H9 (cell line): ENCODE measurements at regions not wholly inside any gene's neighbourhood (a gene's known extent, or its start where the extent isn't known, plus 50 kb on each side); places are given as distances from the start of the nearest gene placed in this dataset.

ENCODE experiments used
- DNase-seq: peaks from one replicate; pipeline ENCODE4 v3.0.0-alpha.2; 2017
- H2AFZ ChIP-seq: one replicate; pipeline ENCODE4 v1.6.1; 2013; ENCODE audit warnings: mild to moderate bottlenecking, low read length, control low read depth, moderate library complexity
- H2AK5ac ChIP-seq: 2 replicates; pipeline ENCODE4 v1.6.1; 2013; ENCODE audit warnings: low read length, control low read depth, mixed read lengths; ENCODE audit not compliant: insufficient read length
- H2BK120ac ChIP-seq: one replicate; pipeline ENCODE4 v1.6.1; 2013; ENCODE audit warnings: low read depth, mild to moderate bottlenecking, low read length, control low read depth, inconsistent platforms; ENCODE audit not compliant: poor library complexity, severe bottlenecking
- H2BK12ac ChIP-seq: 2 replicates; pipeline ENCODE4 v1.6.1; 2013; ENCODE audit warnings: low read length, control low read depth, mixed read lengths, low read depth; ENCODE audit not compliant: insufficient read length
- H2BK15ac ChIP-seq: 2 replicates; pipeline ENCODE4 v1.6.1; 2013; ENCODE audit warnings: low read depth, low read length, control low read depth
- H2BK20ac ChIP-seq: one replicate; pipeline ENCODE4 v1.6.1; 2013; ENCODE audit warnings: low read depth, mild to moderate bottlenecking, low read length, control low read depth, inconsistent platforms; ENCODE audit not compliant: poor library complexity, severe bottlenecking
- H2BK5ac ChIP-seq: 2 replicates; pipeline ENCODE4 v1.6.1; 2013; ENCODE audit warnings: low read length, control low read depth, mixed read lengths; ENCODE audit not compliant: insufficient read length
- H3K14ac ChIP-seq: 2 replicates; pipeline ENCODE4 v1.6.1; 2013; ENCODE audit warnings: low read length, control low read depth; ENCODE audit not compliant: insufficient read depth
- H3K18ac ChIP-seq: 2 replicates; pipeline ENCODE4 v1.6.1; 2013; ENCODE audit warnings: low read depth, mild to moderate bottlenecking, mixed read lengths, low read length, control low read depth; ENCODE audit not compliant: insufficient read length
- H3K23ac ChIP-seq: 2 replicates; pipeline ENCODE4 v1.6.1; 2013; ENCODE audit warnings: low read length, control low read depth, mixed read lengths, low read depth; ENCODE audit not compliant: insufficient read length
- H3K23me2 ChIP-seq: 2 replicates; pipeline ENCODE4 v1.6.1; 2013; ENCODE audit warnings: low read depth, mild to moderate bottlenecking, mixed read lengths, low read length, control low read depth; ENCODE audit not compliant: insufficient read length, poor library complexity, severe bottlenecking
- H3K27ac ChIP-seq: 2 replicates; pipeline ENCODE4 v1.5.1; 2013; ENCODE audit warnings: low read length, control low read depth, mixed read lengths, low read depth; ENCODE audit not compliant: insufficient read length
- H3K27me3 ChIP-seq: 2 replicates; pipeline ENCODE4 v1.6.1; 2013; ENCODE audit warnings: low read length, control low read depth, inconsistent platforms; ENCODE audit not compliant: insufficient read depth
- H3K4ac ChIP-seq: 2 replicates; pipeline ENCODE4 v1.6.1; 2013; ENCODE audit warnings: low read depth, mild to moderate bottlenecking, control low read depth, inconsistent platforms, low read length, moderate library complexity
- H3K4me1 ChIP-seq: 2 replicates; pipeline ENCODE4 v1.6.1; 2013; ENCODE audit warnings: low read length, control low read depth, inconsistent platforms; ENCODE audit not compliant: insufficient read depth
- H3K4me2 ChIP-seq: 2 replicates; pipeline ENCODE4 v1.6.1; 2013; ENCODE audit warnings: low read length, control low read depth, mixed read lengths; ENCODE audit not compliant: insufficient read length, insufficient read depth
- H3K56ac ChIP-seq: 2 replicates; pipeline ENCODE4 v1.6.1; 2013; ENCODE audit warnings: low read depth, mild to moderate bottlenecking, mixed read lengths, low read length, control low read depth; ENCODE audit not compliant: insufficient read length
- H3K79me1 ChIP-seq: 2 replicates; pipeline ENCODE4 v1.6.1; 2013; ENCODE audit warnings: low read depth, mild to moderate bottlenecking, moderate library complexity, low read length, control low read depth, inconsistent platforms; ENCODE audit not compliant: insufficient read depth, poor library complexity, severe bottlenecking
- H3K79me2 ChIP-seq: 2 replicates; pipeline ENCODE4 v1.6.1; 2013; ENCODE audit warnings: low read length, control low read depth, inconsistent platforms; ENCODE audit not compliant: insufficient read depth
- H3K9ac ChIP-seq: 2 replicates; pipeline ENCODE4 v1.6.1; 2013; ENCODE audit warnings: low read length, control low read depth, mixed read lengths; ENCODE audit not compliant: insufficient read length; ENCODE audit errors: extremely low read depth
- H3K9me3 ChIP-seq: one replicate; pipeline ENCODE4 v1.6.1; 2013; ENCODE audit warnings: low read depth, low read length, inconsistent platforms; ENCODE audit not compliant: control insufficient read depth
- H3T11ph ChIP-seq: one replicate; pipeline ENCODE4 v1.6.1; 2013; ENCODE audit warnings: mild to moderate bottlenecking, low read length, control low read depth, inconsistent platforms
- H4K20me1 ChIP-seq: one replicate; pipeline ENCODE4 v1.6.1; 2013; ENCODE audit not compliant: control insufficient read depth, insufficient read length, insufficient read depth
- H4K5ac ChIP-seq: 2 replicates; pipeline ENCODE4 v1.6.1; 2013; ENCODE audit warnings: low read depth, mild to moderate bottlenecking, mixed read lengths, low read length, control low read depth; ENCODE audit not compliant: insufficient read length
- H4K8ac ChIP-seq: replicated peaks from 2 replicates; pipeline ENCODE4 v1.6.1; 2013; ENCODE audit warnings: low read length, control low read depth, mixed read lengths, low read depth; ENCODE audit not compliant: insufficient read length
- H4K91ac ChIP-seq: 2 replicates; pipeline ENCODE4 v1.6.1; 2013; ENCODE audit warnings: low read depth, mild to moderate bottlenecking, moderate library complexity, mixed read lengths, low read length, control low read depth; ENCODE audit not compliant: insufficient read length
- H3K27ac Mint-ChIP-seq, 3 experiments: 2 replicates in 2 of 3; 3 replicates in 1 of 3; pipeline ENCODE4 v1.8.0; 2020 to 2021; ENCODE audit warnings: mixed read lengths in 3 of 3, mild to moderate bottlenecking in 1 of 3, moderate library complexity in 1 of 3
- H3K27me3 Mint-ChIP-seq: 2 replicates; pipeline ENCODE4 v1.8.0; 2021; ENCODE audit warnings: low read depth, mild to moderate bottlenecking, moderate library complexity, mixed read lengths
- H3K36me3 Mint-ChIP-seq, 3 experiments: 2 replicates in 2 of 3; 3 replicates in 1 of 3; pipeline ENCODE4 v1.8.0; 2020 to 2021; ENCODE audit warnings: low read depth in 3 of 3, mixed read lengths in 3 of 3; ENCODE audit not compliant: insufficient read depth in 1 of 3
- H3K4me1 Mint-ChIP-seq, 2 experiments: 2 replicates each; pipeline ENCODE4 v1.8.0; 2020; ENCODE audit warnings: mixed read lengths in 2 of 2
- H3K4me3 Mint-ChIP-seq, 2 experiments: 2 replicates in 1 of 2; 3 replicates in 1 of 2; pipeline ENCODE4 v1.8.0; 2020 to 2021; ENCODE audit warnings: mild to moderate bottlenecking in 2 of 2, mixed read lengths in 2 of 2, moderate library complexity in 1 of 2
- H3K9me3 Mint-ChIP-seq, 2 experiments: 2 replicates in 1 of 2; 3 replicates in 1 of 2; pipeline ENCODE4 v1.8.0; 2020; ENCODE audit warnings: mild to moderate bottlenecking in 2 of 2, mixed read lengths in 2 of 2, moderate library complexity in 1 of 2
- WGBS: extraction: QIAGEN DNeasy Blood & Tissue Kit; methylation state at CpG from one replicate; pipeline ENCODE4 v1.1.7; 2013; ENCODE audit warnings: missing lambda C conversion rate, low lambda C conversion rate, mixed read lengths; ENCODE audit not compliant: insufficient read length; ENCODE audit errors: extremely low coverage; 5-methylcytosine and 5-hydroxymethylcytosine counted together
- TF ChIP-seq, protein P1 (sequence below): fragments of 200-600 bp; sonication (generic); conservative IDR thresholded peaks from 3 replicates; pipeline ENCODE4 v1.8.0; 2021; ENCODE audit warnings: antibody characterized with exemption, mild to moderate bottlenecking

DNA sequence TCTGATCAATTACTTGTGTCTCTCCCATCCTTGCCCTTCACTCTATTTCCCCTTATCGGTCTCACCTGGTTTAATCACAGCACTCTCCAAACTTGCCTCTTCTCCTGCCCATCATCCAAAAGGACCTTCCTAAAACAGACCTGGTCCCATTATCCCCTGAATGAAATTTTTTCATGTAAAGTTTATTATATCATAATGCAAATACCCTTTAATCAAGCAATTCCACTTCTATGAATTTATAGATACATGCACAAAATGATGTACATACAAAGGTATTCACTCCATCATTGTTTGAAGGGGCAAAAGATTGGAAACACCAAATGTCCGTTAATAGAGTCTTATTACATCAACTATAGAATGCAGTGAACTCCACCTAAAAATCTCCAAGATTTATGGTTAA lies 88.1 kb upstream of the PKDCC start:
- Mint-ChIP-seq H3K4me1 (peaks cover 34 to 41% of the 10 kb centered on the region in 2 experiments), H3K27me3 (peaks cover 1% of the 10 kb centered on the region), H3K36me3 (no peaks in the 10 kb centered on the region), H3K27ac (no peak overlapping the region), H3K4me3 (no peak overlapping the region), H3K9me3 (no peaks in the 10 kb centered on the region; a peak in 1 of 5 replicates)
- Histone ChIP-seq H2BK15ac (no peak overlapping the region), H4K91ac (no peak overlapping the region), H3K4me1 (peaks cover 6% of the 10 kb centered on the region; the same call in 1 of the 2 replicates), H2BK12ac (no peak overlapping the region), H4K5ac (no peak overlapping the region), H2BK20ac (no peak overlapping the region), H3K23ac (no peak overlapping the region), H3K79me1 (no peaks in the 10 kb centered on the region), H3K23me2 (no peaks in the 10 kb centered on the region), H3K14ac (no peak overlapping the region), H3K56ac (no peak overlapping the region), H3K27me3 (no peaks in the 10 kb centered on the region), H3K27ac (no peak overlapping the region), H2BK120ac (no peak overlapping the region), H3K9me3 (no peaks in the 10 kb centered on the region), H2AFZ (no peak overlapping the region), H3K4me2 (no peak overlapping the region), H4K20me1 (no peaks in the 10 kb centered on the region), H3K79me2 (no peaks in the 10 kb centered on the region), H3K4ac (no peak overlapping the region), H4K8ac (no peak overlapping the region), H3K18ac (no peak overlapping the region), H2BK5ac (no peak overlapping the region), H3T11ph (no peak overlapping the region), H2AK5ac (no peak overlapping the region), H3K9ac (no peak overlapping the region)
- no CpG with 5 or more reads among the region's 2 CpGs for WGBS
- TF ChIP-seq, protein P1, sequence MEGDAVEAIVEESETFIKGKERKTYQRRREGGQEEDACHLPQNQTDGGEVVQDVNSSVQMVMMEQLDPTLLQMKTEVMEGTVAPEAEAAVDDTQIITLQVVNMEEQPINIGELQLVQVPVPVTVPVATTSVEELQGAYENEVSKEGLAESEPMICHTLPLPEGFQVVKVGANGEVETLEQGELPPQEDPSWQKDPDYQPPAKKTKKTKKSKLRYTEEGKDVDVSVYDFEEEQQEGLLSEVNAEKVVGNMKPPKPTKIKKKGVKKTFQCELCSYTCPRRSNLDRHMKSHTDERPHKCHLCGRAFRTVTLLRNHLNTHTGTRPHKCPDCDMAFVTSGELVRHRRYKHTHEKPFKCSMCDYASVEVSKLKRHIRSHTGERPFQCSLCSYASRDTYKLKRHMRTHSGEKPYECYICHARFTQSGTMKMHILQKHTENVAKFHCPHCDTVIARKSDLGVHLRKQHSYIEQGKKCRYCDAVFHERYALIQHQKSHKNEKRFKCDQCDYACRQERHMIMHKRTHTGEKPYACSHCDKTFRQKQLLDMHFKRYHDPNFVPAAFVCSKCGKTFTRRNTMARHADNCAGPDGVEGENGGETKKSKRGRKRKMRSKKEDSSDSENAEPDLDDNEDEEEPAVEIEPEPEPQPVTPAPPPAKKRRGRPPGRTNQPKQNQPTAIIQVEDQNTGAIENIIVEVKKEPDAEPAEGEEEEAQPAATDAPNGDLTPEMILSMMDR: no peak
- no peak for DNase-seq
